ENCODE measurements at regions not wholly inside any gene's neighbourhood (a gene's known extent, or its start where the extent isn't known, plus 50 kb on each side); places are given as distances from the start of the nearest gene placed in this dataset.

GRCh38 chr16:61014869-61015268 lies 1021.4 kb downstream of the CDH8 start:
- H3K4me3 ChIP-seq (ENCODE audit: low read length): no peak overlapping the region
- H3K4me1 ChIP-seq (ENCODE audit: control insufficient read depth, low read length): no peaks in the 10 kb centered on the region
- TF ChIP-seq CTCF (IDR thresholded peaks at IDR 0.05; ENCODE audit: low read depth, low read length, poor library complexity, severe bottlenecking): no peak
- TF ChIP-seq EZH2phosphoT487 (IDR thresholded peaks at IDR 0.05; ENCODE audit: borderline replicate concordance, low read length): no peak
- no peaks in the 10 kb centered on the region for H3F3A ChIP-seq (ENCODE audit: control insufficient read depth, insufficient read depth)
- H3K9me2 ChIP-seq (replicated peaks; ENCODE audit: control insufficient read depth, low read length): no peaks in the 10 kb centered on the region
- no peaks in the 10 kb centered on the region; the same call in 1 of the 2 replicates for H3K9me3 ChIP-seq (ENCODE audit: control insufficient read depth, insufficient read depth, low read length)
- no peaks in the 10 kb centered on the region for H4K20me1 ChIP-seq (ENCODE audit: control insufficient read depth, insufficient read depth, low read depth, low read length)
- H3K4me2 ChIP-seq (ENCODE audit: low read length): no peak overlapping the region
- no peaks in the 10 kb centered on the region for H3K79me2 ChIP-seq (ENCODE audit: control insufficient read depth, low read length)
- H3K27ac ChIP-seq (ENCODE audit: low read depth, low read length): no peak overlapping the region
- H3K27me3 ChIP-seq (ENCODE audit: control insufficient read depth, low read length): no peaks in the 10 kb centered on the region
- H3K36me3 ChIP-seq (ENCODE audit: control insufficient read depth, low read length): no peaks in the 10 kb centered on the region

- TF ChIP-seq EZH2phosphoT487 (IDR thresholded peaks at IDR 0.05; ENCODE audit: borderline replicate concordance, low read length) (no peak), CTCF (IDR thresholded peaks at IDR 0.05; ENCODE audit: low read depth, low read length, poor library complexity, severe bottlenecking) (no peak)
- H3K79me2 ChIP-seq (ENCODE audit: control insufficient read depth, low read length): no peaks in the 10 kb centered on the region
- H3K27ac ChIP-seq (ENCODE audit: low read depth, low read length): no peak overlapping the region
- H3K4me1 ChIP-seq (ENCODE audit: control insufficient read depth, low read length): no peaks in the 10 kb centered on the region
- no peaks in the 10 kb centered on the region for H3F3A ChIP-seq (ENCODE audit: control insufficient read depth, insufficient read depth)
- H4K20me1 ChIP-seq (ENCODE audit: control insufficient read depth, insufficient read depth, low read depth, low read length): no peaks in the 10 kb centered on the region
- no peak overlapping the region for H3K4me3 ChIP-seq (ENCODE audit: low read length)
- no peaks in the 10 kb centered on the region for H3K9me2 ChIP-seq (replicated peaks; ENCODE audit: control insufficient read depth, low read length)
- H3K4me2 ChIP-seq (ENCODE audit: low read length): no peak overlapping the region
- no peaks in the 10 kb centered on the region for H3K36me3 ChIP-seq (ENCODE audit: control insufficient read depth, low read length)
- H3K9me3 ChIP-seq (ENCODE audit: control insufficient read depth, insufficient read depth, low read length): no peaks in the 10 kb centered on the region
- no peaks in the 10 kb centered on the region for H3K27me3 ChIP-seq (ENCODE audit: control insufficient read depth, low read length)
Observed at GRCh38 chr16:61007694-61008093, 1028.5 kb downstream of the CDH8 start.

- no peaks in the 10 kb centered on the region for H3K9me3 ChIP-seq (ENCODE audit: control insufficient read depth, insufficient read depth, low read length)
- no peaks in the 10 kb centered on the region for H3K36me3 ChIP-seq (ENCODE audit: control insufficient read depth, low read length)
- H3K4me2 ChIP-seq (ENCODE audit: low read length): no peak overlapping the region
- H3K27ac ChIP-seq (ENCODE audit: low read depth, low read length): no peak overlapping the region
- no peaks in the 10 kb centered on the region for H3F3A ChIP-seq (ENCODE audit: control insufficient read depth, insufficient read depth)
- no peaks in the 10 kb centered on the region for H3K79me2 ChIP-seq (ENCODE audit: control insufficient read depth, low read length)
- H3K27me3 ChIP-seq (ENCODE audit: control insufficient read depth, low read length): no peaks in the 10 kb centered on the region
- no peaks in the 10 kb centered on the region for H3K4me1 ChIP-seq (ENCODE audit: control insufficient read depth, low read length)
- H3K4me3 ChIP-seq (ENCODE audit: low read length): no peak overlapping the region
- no peaks in the 10 kb centered on the region for H3K9me2 ChIP-seq (replicated peaks; ENCODE audit: control insufficient read depth, low read length)
- TF ChIP-seq CTCF (IDR thresholded peaks at IDR 0.05; ENCODE audit: low read depth, low read length, poor library complexity, severe bottlenecking): no peak
- no peaks in the 10 kb centered on the region for H4K20me1 ChIP-seq (ENCODE audit: control insufficient read depth, insufficient read depth, low read depth, low read length)
Observed at GRCh38 chr16:61005952-61006351, 1030.3 kb downstream of the CDH8 start.

Data from DOHH2 (cell line).